ENCODE measurements at regions not wholly inside any gene's neighbourhood (a gene's known extent, or its start where the extent isn't known, plus 50 kb on each side); places are given as distances from the start of the nearest gene placed in this dataset.

DNA sequence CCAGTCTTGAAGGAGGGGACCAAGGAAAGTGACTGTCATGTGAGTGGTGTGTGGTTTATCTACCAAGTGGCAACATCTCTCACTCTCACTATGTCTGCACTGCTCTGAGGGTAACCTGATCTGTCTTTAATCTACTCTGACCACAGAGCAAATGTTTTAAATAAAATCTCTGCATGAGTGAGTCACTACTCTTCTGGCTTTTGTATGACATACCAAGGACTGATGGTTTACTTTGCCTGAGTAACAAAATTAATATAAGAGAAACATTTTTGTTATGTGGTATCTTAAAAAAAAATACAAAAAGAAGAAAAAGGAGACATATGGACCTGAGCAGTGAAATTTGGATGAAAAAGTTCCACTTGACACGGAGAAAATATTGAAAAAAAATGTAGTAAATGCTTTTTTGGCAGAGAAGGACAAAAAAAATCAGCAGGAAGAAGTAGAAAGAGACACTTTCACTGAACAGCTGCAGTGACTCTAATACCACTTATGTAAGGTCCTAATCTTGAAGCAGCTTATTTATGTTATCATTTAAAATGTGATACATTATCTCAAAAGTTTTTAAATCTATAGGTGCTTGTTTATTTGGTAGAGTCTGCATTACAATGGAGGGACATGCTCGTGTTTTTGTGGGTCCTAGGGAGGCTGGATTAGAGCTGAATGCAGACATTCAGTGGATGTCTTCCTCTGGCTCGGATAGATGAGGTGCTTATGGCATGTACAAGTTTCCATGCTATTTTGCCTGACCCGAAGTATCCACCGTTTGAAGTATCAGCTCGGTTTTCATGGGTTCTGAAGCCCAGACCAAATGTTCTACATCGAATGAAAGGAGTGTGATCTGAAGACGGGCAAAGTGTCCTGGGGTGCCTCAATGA, 240.7 kb downstream of the MAP2K6 start:
- no peak overlapping the region for H2AFZ ChIP-seq (ENCODE audit: low read length)
- WGBS (ENCODE audit: low lambda C conversion rate) = under 1% methylated on average over 8 of the region's 8 CpGs
- ATAC-seq = no peak
- CTCF ChIA-PET (ENCODE audit: low intra/inter-chr PET ratio, low total read pairs) = no interaction called here
- no peak overlapping the region for H3K27ac ChIP-seq (ENCODE audit: extremely low read length, insufficient read depth, low read length)
- no peaks in the 10 kb centered on the region; a peak in 1 of 5 replicates for H3K36me3 ChIP-seq (replicated peaks in 1 of 2; ENCODE audit: control insufficient read depth in 1 of 2, insufficient read depth in 2 of 2, low read length in 2 of 2)
- H3K9me3 ChIP-seq (ENCODE audit: low read length) = peaks cover 40% of the 10 kb centered on the region
- POLR2A ChIA-PET = no interaction called here
- DNase-seq (ENCODE audit: low spot score) = no peak
- no peaks in the 10 kb centered on the region for H3K27me3 ChIP-seq (ENCODE audit: control insufficient read depth in 1 of 2, insufficient read depth in 2 of 2, low read length in 2 of 2)
- in situ Hi-C loops (cut with HindIII; ENCODE audit: extremely low pct_ligation_motif_present, low pct_unique_long_range_greater_than_20kb) = no loop called here
- no peak for FAIRE-seq
- no peak overlapping the region for H3K4me3 ChIP-seq (replicated peaks in 1 of 3; ENCODE audit: insufficient read depth in 1 of 3, low read depth in 2 of 3, low read length in 3 of 3)
- H3K4me1 ChIP-seq (ENCODE audit: insufficient read depth, low read length) = no peaks in the 10 kb centered on the region
- intact Hi-C loops (cut with micrococcal nuclease; ENCODE audit: unreplicated experiment) = no loop called here
- H3K79me2 ChIP-seq (ENCODE audit: insufficient read depth, low read length) = no peaks in the 10 kb centered on the region
- H4K20me1 ChIP-seq (ENCODE audit: insufficient read depth, low read length) = no peaks in the 10 kb centered on the region
- no peak overlapping the region for H3K9ac ChIP-seq (ENCODE audit: insufficient read depth, low read depth, low read length)
- no TSS peak for BruUV-seq (replicated peaks)
- H3K4me2 ChIP-seq (ENCODE audit: low read depth, low read length) = no peak overlapping the region
- TF ChIP-seq, protein P1, sequence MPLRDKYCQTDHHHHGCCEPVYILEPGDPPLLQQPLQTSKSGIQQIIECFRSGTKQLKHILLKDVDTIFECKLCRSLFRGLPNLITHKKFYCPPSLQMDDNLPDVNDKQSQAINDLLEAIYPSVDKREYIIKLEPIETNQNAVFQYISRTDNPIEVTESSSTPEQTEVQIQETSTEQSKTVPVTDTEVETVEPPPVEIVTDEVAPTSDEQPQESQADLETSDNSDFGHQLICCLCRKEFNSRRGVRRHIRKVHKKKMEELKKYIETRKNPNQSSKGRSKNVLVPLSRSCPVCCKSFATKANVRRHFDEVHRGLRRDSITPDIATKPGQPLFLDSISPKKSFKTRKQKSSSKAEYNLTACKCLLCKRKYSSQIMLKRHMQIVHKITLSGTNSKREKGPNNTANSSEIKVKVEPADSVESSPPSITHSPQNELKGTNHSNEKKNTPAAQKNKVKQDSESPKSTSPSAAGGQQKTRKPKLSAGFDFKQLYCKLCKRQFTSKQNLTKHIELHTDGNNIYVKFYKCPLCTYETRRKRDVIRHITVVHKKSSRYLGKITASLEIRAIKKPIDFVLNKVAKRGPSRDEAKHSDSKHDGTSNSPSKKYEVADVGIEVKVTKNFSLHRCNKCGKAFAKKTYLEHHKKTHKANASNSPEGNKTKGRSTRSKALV (CRISPR knock-in tag; IDR thresholded peaks at IDR 0.05) = no peak
- TF ChIP-seq, protein P2, sequence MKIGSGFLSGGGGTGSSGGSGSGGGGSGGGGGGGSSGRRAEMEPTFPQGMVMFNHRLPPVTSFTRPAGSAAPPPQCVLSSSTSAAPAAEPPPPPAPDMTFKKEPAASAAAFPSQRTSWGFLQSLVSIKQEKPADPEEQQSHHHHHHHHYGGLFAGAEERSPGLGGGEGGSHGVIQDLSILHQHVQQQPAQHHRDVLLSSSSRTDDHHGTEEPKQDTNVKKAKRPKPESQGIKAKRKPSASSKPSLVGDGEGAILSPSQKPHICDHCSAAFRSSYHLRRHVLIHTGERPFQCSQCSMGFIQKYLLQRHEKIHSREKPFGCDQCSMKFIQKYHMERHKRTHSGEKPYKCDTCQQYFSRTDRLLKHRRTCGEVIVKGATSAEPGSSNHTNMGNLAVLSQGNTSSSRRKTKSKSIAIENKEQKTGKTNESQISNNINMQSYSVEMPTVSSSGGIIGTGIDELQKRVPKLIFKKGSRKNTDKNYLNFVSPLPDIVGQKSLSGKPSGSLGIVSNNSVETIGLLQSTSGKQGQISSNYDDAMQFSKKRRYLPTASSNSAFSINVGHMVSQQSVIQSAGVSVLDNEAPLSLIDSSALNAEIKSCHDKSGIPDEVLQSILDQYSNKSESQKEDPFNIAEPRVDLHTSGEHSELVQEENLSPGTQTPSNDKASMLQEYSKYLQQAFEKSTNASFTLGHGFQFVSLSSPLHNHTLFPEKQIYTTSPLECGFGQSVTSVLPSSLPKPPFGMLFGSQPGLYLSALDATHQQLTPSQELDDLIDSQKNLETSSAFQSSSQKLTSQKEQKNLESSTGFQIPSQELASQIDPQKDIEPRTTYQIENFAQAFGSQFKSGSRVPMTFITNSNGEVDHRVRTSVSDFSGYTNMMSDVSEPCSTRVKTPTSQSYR (CRISPR knock-in tag; IDR thresholded peaks at IDR 0.05; ENCODE audit: borderline replicate concordance) = no peak
- TF ChIP-seq, protein P3, sequence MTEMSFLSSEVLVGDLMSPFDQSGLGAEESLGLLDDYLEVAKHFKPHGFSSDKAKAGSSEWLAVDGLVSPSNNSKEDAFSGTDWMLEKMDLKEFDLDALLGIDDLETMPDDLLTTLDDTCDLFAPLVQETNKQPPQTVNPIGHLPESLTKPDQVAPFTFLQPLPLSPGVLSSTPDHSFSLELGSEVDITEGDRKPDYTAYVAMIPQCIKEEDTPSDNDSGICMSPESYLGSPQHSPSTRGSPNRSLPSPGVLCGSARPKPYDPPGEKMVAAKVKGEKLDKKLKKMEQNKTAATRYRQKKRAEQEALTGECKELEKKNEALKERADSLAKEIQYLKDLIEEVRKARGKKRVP (CRISPR knock-in tag; IDR thresholded peaks at IDR 0.05) = no peak
- TF ChIP-seq, protein P4, sequence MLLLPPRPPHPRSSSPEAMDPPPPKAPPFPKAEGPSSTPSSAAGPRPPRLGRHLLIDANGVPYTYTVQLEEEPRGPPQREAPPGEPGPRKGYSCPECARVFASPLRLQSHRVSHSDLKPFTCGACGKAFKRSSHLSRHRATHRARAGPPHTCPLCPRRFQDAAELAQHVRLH (CRISPR knock-in tag; IDR thresholded peaks at IDR 0.05; ENCODE audit: borderline replicate concordance, low read depth) = no peak
- no peak for TF ChIP-seq TRIM24 (CRISPR knock-in tag; IDR thresholded peaks at IDR 0.05)
- TF ChIP-seq KLF13 (CRISPR knock-in tag; IDR thresholded peaks at IDR 0.05) = no peak
- TF ChIP-seq NPAS2 (CRISPR knock-in tag; IDR thresholded peaks at IDR 0.05; ENCODE audit: borderline replicate concordance) = no peak
- TF ChIP-seq KLF6 (CRISPR knock-in tag; IDR thresholded peaks at IDR 0.05) = no peak
- TF ChIP-seq PAWR (CRISPR knock-in tag; IDR thresholded peaks at IDR 0.05; ENCODE audit: borderline replicate concordance) = no peak
- TF ChIP-seq BCL6 (CRISPR knock-in tag; IDR thresholded peaks at IDR 0.05) = no peak
- TF ChIP-seq NAIF1 (CRISPR knock-in tag; IDR thresholded peaks at IDR 0.05; ENCODE audit: borderline replicate concordance) = no peak
- no peak for TF ChIP-seq ZFP1 (CRISPR knock-in tag; IDR thresholded peaks at IDR 0.05)
- TF ChIP-seq, protein P5, sequence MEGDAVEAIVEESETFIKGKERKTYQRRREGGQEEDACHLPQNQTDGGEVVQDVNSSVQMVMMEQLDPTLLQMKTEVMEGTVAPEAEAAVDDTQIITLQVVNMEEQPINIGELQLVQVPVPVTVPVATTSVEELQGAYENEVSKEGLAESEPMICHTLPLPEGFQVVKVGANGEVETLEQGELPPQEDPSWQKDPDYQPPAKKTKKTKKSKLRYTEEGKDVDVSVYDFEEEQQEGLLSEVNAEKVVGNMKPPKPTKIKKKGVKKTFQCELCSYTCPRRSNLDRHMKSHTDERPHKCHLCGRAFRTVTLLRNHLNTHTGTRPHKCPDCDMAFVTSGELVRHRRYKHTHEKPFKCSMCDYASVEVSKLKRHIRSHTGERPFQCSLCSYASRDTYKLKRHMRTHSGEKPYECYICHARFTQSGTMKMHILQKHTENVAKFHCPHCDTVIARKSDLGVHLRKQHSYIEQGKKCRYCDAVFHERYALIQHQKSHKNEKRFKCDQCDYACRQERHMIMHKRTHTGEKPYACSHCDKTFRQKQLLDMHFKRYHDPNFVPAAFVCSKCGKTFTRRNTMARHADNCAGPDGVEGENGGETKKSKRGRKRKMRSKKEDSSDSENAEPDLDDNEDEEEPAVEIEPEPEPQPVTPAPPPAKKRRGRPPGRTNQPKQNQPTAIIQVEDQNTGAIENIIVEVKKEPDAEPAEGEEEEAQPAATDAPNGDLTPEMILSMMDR (CRISPR knock-in tag; IDR thresholded peaks at IDR 0.05) = no peak
- TF ChIP-seq, protein P6, sequence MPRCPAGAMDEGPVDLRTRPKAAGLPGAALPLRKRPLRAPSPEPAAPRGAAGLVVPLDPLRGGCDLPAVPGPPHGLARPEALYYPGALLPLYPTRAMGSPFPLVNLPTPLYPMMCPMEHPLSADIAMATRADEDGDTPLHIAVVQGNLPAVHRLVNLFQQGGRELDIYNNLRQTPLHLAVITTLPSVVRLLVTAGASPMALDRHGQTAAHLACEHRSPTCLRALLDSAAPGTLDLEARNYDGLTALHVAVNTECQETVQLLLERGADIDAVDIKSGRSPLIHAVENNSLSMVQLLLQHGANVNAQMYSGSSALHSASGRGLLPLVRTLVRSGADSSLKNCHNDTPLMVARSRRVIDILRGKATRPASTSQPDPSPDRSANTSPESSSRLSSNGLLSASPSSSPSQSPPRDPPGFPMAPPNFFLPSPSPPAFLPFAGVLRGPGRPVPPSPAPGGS (CRISPR knock-in tag; IDR thresholded peaks at IDR 0.05) = no peak

All from HepG2 (cell line).